ENCODE measurements at regions not wholly inside any gene's neighbourhood (a gene's known extent, or its start where the extent isn't known, plus 50 kb on each side); places are given as distances from the start of the nearest gene placed in this dataset.

- no peak for DNase-seq (ENCODE audit: missing footprints)
- intact Hi-C loops (cut with DNase I) = no loop called here
- no peak for ATAC-seq
Measured at GRCh38 chr18:79579807-79580497, 99.7 kb upstream of the CTDP1 start.

GRCh38 chr18:79580498-79581171 lies 99.0 kb upstream of the CTDP1 start:
- intact Hi-C loops (cut with DNase I) = no loop called here
- ATAC-seq (no peak), DNase-seq (ENCODE audit: missing footprints) (no peak)

- DNase-seq (ENCODE audit: missing footprints) (no peak), ATAC-seq (no peak)
- intact Hi-C loops (cut with DNase I) = no loop called here
Measured at GRCh38 chr18:79581406-79581805, 98.2 kb upstream of the CTDP1 start.

- intact Hi-C loops (cut with DNase I) = no loop called here
- ATAC-seq (no peak), DNase-seq (ENCODE audit: missing footprints) (no peak)
Measured at GRCh38 chr18:79581911-79582310, 97.7 kb upstream of the CTDP1 start.

GRCh38 chr18:79582978-79583377 lies 96.6 kb upstream of the CTDP1 start:
- no peak for DNase-seq (ENCODE audit: missing footprints)
- ATAC-seq = no peak
- intact Hi-C loops (cut with DNase I) = no loop called here

GRCh38 chr18:79583426-79583825 lies 96.2 kb upstream of the CTDP1 start:
- ATAC-seq = no peak
- intact Hi-C loops (cut with DNase I) = no loop called here
- no peak for DNase-seq (ENCODE audit: missing footprints)

- intact Hi-C loops (cut with DNase I) = no loop called here
- DNase-seq (ENCODE audit: missing footprints) (no peak), ATAC-seq (no peak)
Measured at GRCh38 chr18:79583984-79584401, 95.6 kb upstream of the CTDP1 start.

- no peak for ATAC-seq
- intact Hi-C loops (cut with DNase I) = no loop called here
- DNase-seq (ENCODE audit: missing footprints) = no peak
Measured at GRCh38 chr18:79584491-79585394, 94.9 kb upstream of the CTDP1 start.

- ATAC-seq (no peak), DNase-seq (ENCODE audit: missing footprints) (no peak)
- intact Hi-C loops (cut with DNase I) = no loop called here
Measured at GRCh38 chr18:79585395-79586370, 93.9 kb upstream of the CTDP1 start.

- DNase-seq (ENCODE audit: missing footprints) (peak; percentile 51), ATAC-seq (no peak)
- intact Hi-C loops (cut with DNase I) = no loop called here
Measured at GRCh38 chr18:79586436-79587225, 93.0 kb upstream of the CTDP1 start.

GRCh38 chr18:79587226-79587741 lies 92.3 kb upstream of the CTDP1 start:
- intact Hi-C loops (cut with DNase I) = no loop called here
- ATAC-seq = no peak
- DNase-seq (ENCODE audit: missing footprints) = peak; percentile 28

- intact Hi-C loops (cut with DNase I) = no loop called here
- no peak for ATAC-seq
- peak; percentile 52 for DNase-seq (ENCODE audit: missing footprints)
Measured at GRCh38 chr18:79587779-79588635, 91.6 kb upstream of the CTDP1 start.

GRCh38 chr18:79588636-79589481 lies 90.7 kb upstream of the CTDP1 start:
- intact Hi-C loops (cut with DNase I) = no loop called here

GRCh38 chr18:79589601-79590091 lies 90.0 kb upstream of the CTDP1 start:
- ATAC-seq (no peak), DNase-seq (ENCODE audit: missing footprints) (peak; percentile 58)
- intact Hi-C loops (cut with DNase I) = no loop called here

More at GRCh38 chr18:79588636-79589481, 90.7 kb upstream of the CTDP1 start:
- DNase-seq (ENCODE audit: missing footprints) (peak; percentile 94), ATAC-seq (peak; percentile 95)

- intact Hi-C loops (cut with DNase I) = no loop called here
- no peak for ATAC-seq
- peak; percentile 65 for DNase-seq (ENCODE audit: missing footprints)
Measured at GRCh38 chr18:79590191-79591031, 89.2 kb upstream of the CTDP1 start.
